HepG2 (cell line): ENCODE measurements at regions not wholly inside any gene's neighbourhood (a gene's known extent, or its start where the extent isn't known, plus 50 kb on each side); places are given as distances from the start of the nearest gene placed in this dataset.

Experiments
- ATAC-seq: fragments of 200-7000 bp; cut with Tn5 transposase; 3 replicates; pipeline ENCODE4 v1.9.1; 2020; ENCODE audit warnings: mild to moderate bottlenecking, moderate library complexity
- BruUV-seq: library from RNA; stranded (reverse); fragments of 400-500 nt; replicated peaks from 2 replicates; lab custom pipeline; 2021; lab: Mats Ljungman, UMichigan
- CTCF ChIA-PET: fragments of 300-600 bp; formaldehyde crosslinking; extraction: SDS; loops from one replicate; lab custom pipeline; 2021; ENCODE audit warnings: low total read pairs, inconsistent platforms, low intra/inter-chr PET ratio; lab: Yijun Ruan, JAX
- POLR2A ChIA-PET: fragments of 350-600 bp; sonication (Branson Sonifier 250); formaldehyde crosslinking; loops from one replicate; lab custom pipeline; 2020; ENCODE audit warnings: antibody characterized with exemption, inconsistent platforms; lab: Yijun Ruan, JAX
- DNase-seq: peaks from one replicate; pipeline ENCODE4 v3.0.0-alpha.2; 2015; ENCODE audit warnings: low spot score
- FAIRE-seq: peaks from 3 replicates; lab custom pipeline; 2011; peaks lifted over from hg19 to GRCh38; lab: Jason Lieb, UNC
- H2AFZ ChIP-seq: one replicate; pipeline ENCODE4 v1.6.1; 2011; ENCODE audit warnings: low read length, inconsistent platforms
- H3K27ac ChIP-seq: fragments of 300-600 bp; 3 replicates; pipeline ENCODE4 v1.8.0; 2011; ENCODE audit warnings: mixed run types, mild to moderate bottlenecking, mixed read lengths, low read length, inconsistent platforms; ENCODE audit not compliant: insufficient read depth; ENCODE audit errors: extremely low read length
- H3K27me3 ChIP-seq, 2 experiments: fragments of 200-600 bp in 1 of 2; 2 replicates in 1 of 2; 3 replicates in 1 of 2; pipeline versions ENCODE4 v1.6.0 to v1.8.0; 2011; ENCODE audit warnings: low read length in 2 of 2, mild to moderate bottlenecking in 2 of 2, moderate library complexity in 2 of 2, inconsistent platforms in 1 of 2; ENCODE audit not compliant: insufficient read depth in 2 of 2, control insufficient read depth in 1 of 2
- H3K36me3 ChIP-seq, 2 experiments: fragments of 200-600 bp in 1 of 2; replicated peaks in 1 of 2; 2 replicates in 1 of 2; 3 replicates in 1 of 2; pipeline versions ENCODE4 v1.5.1 to v1.8.0; 2011; ENCODE audit warnings: low read length in 2 of 2, inconsistent platforms in 1 of 2; ENCODE audit not compliant: insufficient read depth in 2 of 2, control insufficient read depth in 1 of 2
- H3K4me1 ChIP-seq: 2 replicates; pipeline ENCODE4 v1.5.1; 2012; ENCODE audit warnings: low read length, inconsistent platforms; ENCODE audit not compliant: insufficient read depth
- H3K4me2 ChIP-seq: 2 replicates; pipeline ENCODE4 v1.6.0; 2011; ENCODE audit warnings: low read depth, low read length, inconsistent platforms
- H3K4me3 ChIP-seq, 3 experiments: fragments of 200-600 bp in 1 of 3; sonication (generic), shearing (Covaris generic) in 1 of 3; replicated peaks in 1 of 3; 2 replicates each; pipeline ENCODE4 v1.5.1; 2011 to 2016; ENCODE audit warnings: low read length in 3 of 3, inconsistent platforms in 2 of 3, low read depth in 2 of 3, mild to moderate bottlenecking in 2 of 3, control low read depth in 1 of 3, mixed read lengths in 1 of 3; ENCODE audit not compliant: insufficient read depth in 1 of 3
- H3K79me2 ChIP-seq: one replicate; pipeline ENCODE4 v1.6.1; 2011; ENCODE audit warnings: low read length, inconsistent platforms; ENCODE audit not compliant: insufficient read depth
- H3K9ac ChIP-seq: 2 replicates; pipeline ENCODE4 v1.6.0; 2011; ENCODE audit warnings: mild to moderate bottlenecking, low read depth, low read length, inconsistent platforms; ENCODE audit not compliant: insufficient read depth
- H3K9me3 ChIP-seq: 2 replicates; pipeline ENCODE4 v1.5.1; 2012; ENCODE audit warnings: mild to moderate bottlenecking, low read length
- H4K20me1 ChIP-seq: 2 replicates; pipeline ENCODE4 v1.6.0; 2011; ENCODE audit warnings: inconsistent platforms, mild to moderate bottlenecking, low read length, moderate library complexity; ENCODE audit not compliant: insufficient read depth
- CENPBD1 ChIP-seq: sonication (generic); formaldehyde crosslinking; IDR thresholded peaks from 2 replicates; pipeline ENCODE4 v1.8.0; 2022; ENCODE audit warnings: missing genetic modification reagents, low read depth, mild to moderate bottlenecking, borderline replicate concordance
- CTCF ChIP-seq: sonication (generic); formaldehyde crosslinking; IDR thresholded peaks from 2 replicates; pipeline ENCODE4 v1.5.0; 2020; ENCODE audit warnings: mild to moderate bottlenecking, missing genetic modification reagents, moderate library complexity
- DMAP1 ChIP-seq: IDR thresholded peaks from 2 replicates; pipeline ENCODE4 v1.6.1; 2016
- GPN1 ChIP-seq: sonication (generic); formaldehyde crosslinking; IDR thresholded peaks from 2 replicates; pipeline ENCODE4 v1.5.1; 2020; ENCODE audit warnings: missing genetic modification reagents, borderline replicate concordance
- HNF4A ChIP-seq: sonication (generic); formaldehyde crosslinking; IDR thresholded peaks from 2 replicates; pipeline ENCODE4 v1.4.0; 2020; ENCODE audit warnings: missing genetic modification reagents
- HOXD1 ChIP-seq: sonication (generic); formaldehyde crosslinking; IDR thresholded peaks from 2 replicates; pipeline ENCODE4 v1.5.0; 2020; ENCODE audit warnings: missing genetic modification reagents
- MEF2D ChIP-seq: sonication (generic); formaldehyde crosslinking; IDR thresholded peaks from 2 replicates; pipeline ENCODE4 v1.5.1; 2020; ENCODE audit warnings: mild to moderate bottlenecking, missing genetic modification reagents
- NR2F6 ChIP-seq, 2 experiments: IDR thresholded peaks; 2 replicates each; pipeline ENCODE4 v1.6.1; 2016; ENCODE audit warnings: antibody characterized with exemption in 1 of 2, mild to moderate bottlenecking in 1 of 2
- POGZ ChIP-seq: sonication (generic); formaldehyde crosslinking; IDR thresholded peaks from 2 replicates; pipeline ENCODE4 v1.4.0; 2020; ENCODE audit warnings: mild to moderate bottlenecking, missing genetic modification reagents
- STAG1 ChIP-seq: sonication (generic); formaldehyde crosslinking; IDR thresholded peaks from 2 replicates; pipeline ENCODE4 v1.4.0; 2020; ENCODE audit warnings: missing genetic modification reagents
- ZBTB43 ChIP-seq: sonication (generic); formaldehyde crosslinking; conservative IDR thresholded peaks from 2 replicates; pipeline ENCODE4 v1.4.0; 2020; ENCODE audit warnings: missing genetic modification reagents
- ZNF503 ChIP-seq: sonication (generic); formaldehyde crosslinking; IDR thresholded peaks from 2 replicates; pipeline ENCODE4 v1.4.0; 2020; ENCODE audit warnings: missing genetic modification reagents
- ZNF580 ChIP-seq: IDR thresholded peaks from 2 replicates; pipeline ENCODE4 v1.6.1; 2016; ENCODE audit warnings: low read depth, borderline replicate concordance
- ZNF891 ChIP-seq: sonication (generic); formaldehyde crosslinking; IDR thresholded peaks from 2 replicates; pipeline ENCODE4 v1.5.0; 2020; ENCODE audit warnings: mild to moderate bottlenecking, missing genetic modification reagents
- WGBS: methylation state at CpG from one replicate; pipeline ENCODE4 v1.1.6; 2017; ENCODE audit warnings: low lambda C conversion rate; 5-methylcytosine and 5-hydroxymethylcytosine counted together
- in situ Hi-C: cut with HindIII; loops from 2 replicates; pipeline ENCODE4 v1.10.0; 2017; ENCODE audit warnings: low pct_unique_long_range_greater_than_20kb; ENCODE audit not compliant: extremely low pct_ligation_motif_present
- intact Hi-C: fragments of 100-400 bp; cut with micrococcal nuclease; formaldehyde crosslinking; loops from one replicate; pipeline ENCODE4 v1.10.0; 2022; ENCODE audit not compliant: unreplicated experiment

- TF ChIP-seq ZNF891 (CRISPR knock-in tag) (no peak), MEF2D (CRISPR knock-in tag) (no peak), HNF4A (CRISPR knock-in tag) (0 out of 2 replicates have a peak, but pooled peaks have one; percentile 32), ZNF580 (CRISPR knock-in tag) (no peak), HOXD1 (CRISPR knock-in tag) (no peak)
Observed at GRCh38 chr7:46363688-46364087, 442.6 kb upstream of the IGFBP3 start (continued).

- DNase-seq = no peak
- H3K4me1 ChIP-seq = peaks cover 15% of the 10 kb centered on the region
- peaks cover 0 to 2% of the 10 kb centered on the region in 2 experiments; a peak in 1 of 5 replicates for H3K27me3 ChIP-seq
- H3K4me2 ChIP-seq = no peak overlapping the region
- ChIA-PET POLR2A (no interaction called here), CTCF (interaction anchor here (0.6 kb wide), 1 partner anchor 806 kb away, joined by 3 read pairs; no protein-coding TSS in a partner anchor)
- H3K79me2 ChIP-seq = no peaks in the 10 kb centered on the region
- no peak for TF ChIP-seq DMAP1 (CRISPR knock-in tag)
- TF ChIP-seq ZBTB43 (CRISPR knock-in tag) = no peak
- no peak for TF ChIP-seq ZNF503 (CRISPR knock-in tag)
- peak; percentile 35; the same call in 1 of the 2 replicates for TF ChIP-seq CTCF
- no peak for TF ChIP-seq CENPBD1 (CRISPR knock-in tag)
- TF ChIP-seq STAG1 = peak; percentile 40
- TF ChIP-seq POGZ = no peak
- no peak for TF ChIP-seq GPN1 (CRISPR knock-in tag)
- no peak for TF ChIP-seq NR2F6 (IDR thresholded peaks at IDR 0.05)
- peak; percentile 46; the same call in 1 of the 2 replicates for TF ChIP-seq NR2F6 (CRISPR knock-in tag; IDR thresholded peaks at IDR 0.05)
- no peaks in the 10 kb centered on the region for H4K20me1 ChIP-seq
- no peak overlapping the region for H3K27ac ChIP-seq
- no peak for FAIRE-seq
- no TSS peak for BruUV-seq
- H3K36me3 ChIP-seq = no peaks in the 10 kb centered on the region
- 22% methylated on average over 2 of the region's 2 CpGs for WGBS
- intact Hi-C loops (no loop called here), in situ Hi-C loops (loop anchor here (5.0 to 10.0 kb wide), 2 partner anchors 726 to 824 kb away; no protein-coding TSS in a partner anchor)
- no peak overlapping the region for H2AFZ ChIP-seq
- H3K9me3 ChIP-seq = no peaks in the 10 kb centered on the region
- no peak overlapping the region for H3K4me3 ChIP-seq
- H3K9ac ChIP-seq = no peak overlapping the region
- ATAC-seq = peak; percentile 30; the same call in 1 of the 3 replicates
Observed at GRCh38 chr7:46360811-46361210, 439.7 kb upstream of the IGFBP3 start.
